Tibial artery (tissue), 4 donors: ENCODE measurements at regions not wholly inside any gene's neighbourhood (a gene's known extent, or its start where the extent isn't known, plus 50 kb on each side); places are given as distances from the start of the nearest gene placed in this dataset.

ENCODE experiments used
- DNase-seq, 2 donors: peaks; one replicate each; pipeline ENCODE4 v3.0.0-alpha.2; 2019
- H3K27ac ChIP-seq, 2 donors: fragments of 200-600 bp; sonication (generic) in 1 of 2; 1 replicate in 1 of 2; 2 replicates in 1 of 2; pipeline ENCODE4 v1.5.1; 2018 to 2019; ENCODE audit warnings: mild to moderate bottlenecking in 1 of 2
- H3K27me3 ChIP-seq, 2 donors: fragments of 200-600 bp; sonication (generic) in 1 of 2; one replicate each; pipeline versions ENCODE4 v1.5.1 to v1.6.0; 2016 to 2019
- H3K36me3 ChIP-seq, 3 donors: fragments of 200-600 bp; sonication (generic) in 2 of 3; one replicate each; pipeline ENCODE4 v1.5.1; 2016 to 2019; ENCODE audit warnings: mild to moderate bottlenecking in 2 of 3
- H3K4me1 ChIP-seq, 4 donors: fragments of 200-600 bp; sonication (generic) in 2 of 4; 1 replicate in 3 of 4; 2 replicates in 1 of 4; pipeline ENCODE4 v1.5.1; 2016 to 2019
- H3K4me3 ChIP-seq, 2 donors: fragments of 200-600 bp; sonication (generic) in 1 of 2; 1 replicate in 1 of 2; 2 replicates in 1 of 2; pipeline ENCODE4 v1.5.1; 2018 to 2019; ENCODE audit warnings: mild to moderate bottlenecking in 2 of 2
- H3K9me3 ChIP-seq, 3 donors: fragments of 200-600 bp; sonication (generic) in 1 of 3; one replicate each; pipeline ENCODE4 v1.5.1; 2016 to 2019
- CTCF ChIP-seq, 2 experiments: fragments of 200-600 bp in 1 of 2; fragments of 450-650 bp in 1 of 2; IDR thresholded peaks; one replicate each; pipeline ENCODE4 v1.5.1; 2017 to 2019; ENCODE audit warnings: antibody characterized with exemption in 2 of 2, mild to moderate bottlenecking in 1 of 2, moderate library complexity in 1 of 2
- intact Hi-C: fragments of 100-400 bp; cut with DNase I; formaldehyde crosslinking; loops from one replicate; pipeline ENCODE4 v1.15.0; 2023; ENCODE audit warnings: low total_unique reads

GRCh38 chr7:344608-344994 is 54.6 kb downstream of the FOXL3 start:
- Histone ChIP-seq H3K36me3 (no peaks in the 10 kb centered on the region), H3K9me3 (no peaks in the 10 kb centered on the region), H3K4me3 (no peak overlapping the region), H3K27me3 (no peaks in the 10 kb centered on the region), H3K27ac (no peak overlapping the region), H3K4me1 (peaks cover 0 to 8% (median 0%) of the 10 kb centered on the region in 4 donors)
- intact Hi-C loops, result no loop called here
- no peak for DNase-seq
- TF ChIP-seq CTCF (IDR thresholded peaks at IDR 0.05), result no peak

GRCh38 chr7:346116-346898 is 56.3 kb downstream of the FOXL3 start:
- intact Hi-C loops, result no loop called here
- Histone ChIP-seq H3K4me1 (peaks cover 0 to 8% (median 0%) of the 10 kb centered on the region in 4 donors), H3K4me3 (no peak overlapping the region), H3K27ac (no peak overlapping the region), H3K27me3 (no peaks in the 10 kb centered on the region), H3K9me3 (no peaks in the 10 kb centered on the region), H3K36me3 (no peaks in the 10 kb centered on the region)
- DNase-seq, result no peak
- TF ChIP-seq CTCF (IDR thresholded peaks at IDR 0.05), result no peak

GRCh38 chr7:347001-347590 is 57.1 kb downstream of the FOXL3 start:
- intact Hi-C loops, result no loop called here
- H3K27ac ChIP-seq, result no peak overlapping the region
- H3K4me1 ChIP-seq, result peaks cover 0 to under 1% (median 0%) of the 10 kb centered on the region in 4 donors
- TF ChIP-seq CTCF (IDR thresholded peaks at IDR 0.05), result no peak
- H3K36me3 ChIP-seq, result no peaks in the 10 kb centered on the region
- peaks cover 0 to 5% of the 10 kb centered on the region in 2 donors for H3K27me3 ChIP-seq
- no peak overlapping the region for H3K4me3 ChIP-seq
- DNase-seq, result no peak
- no peaks in the 10 kb centered on the region for H3K9me3 ChIP-seq

GRCh38 chr7:347644-348479 is 57.9 kb downstream of the FOXL3 start:
- TF ChIP-seq CTCF (IDR thresholded peaks at IDR 0.05), result no peak
- Histone ChIP-seq H3K36me3 (no peaks in the 10 kb centered on the region), H3K27ac (no peak overlapping the region), H3K9me3 (no peaks in the 10 kb centered on the region), H3K4me1 (no peaks in the 10 kb centered on the region), H3K27me3 (peaks cover 0 to 12% of the 10 kb centered on the region in 2 donors), H3K4me3 (no peak overlapping the region)
- no peak for DNase-seq
- intact Hi-C loops, result no loop called here

GRCh38 chr7:348480-348844 is 58.5 kb downstream of the FOXL3 start:
- no peak for TF ChIP-seq CTCF (IDR thresholded peaks at IDR 0.05)
- intact Hi-C loops, result no loop called here
- Histone ChIP-seq H3K27ac (no peak overlapping the region), H3K9me3 (no peaks in the 10 kb centered on the region), H3K4me1 (no peaks in the 10 kb centered on the region), H3K4me3 (no peak overlapping the region), H3K36me3 (no peaks in the 10 kb centered on the region), H3K27me3 (peaks cover 0 to 18% of the 10 kb centered on the region in 2 donors)
- DNase-seq, result no peak
